T-helper 1 cell treated with Interleukin-12 subunit alpha and Interleukin-12 subunit beta and Interleukin-4 antibody, amounts not matched to agents 30 μg/mL and 1 μg/mL, for 36 hours (primary cell): ENCODE measurements at regions not wholly inside any gene's neighbourhood (a gene's known extent, or its start where the extent isn't known, plus 50 kb on each side); places are given as distances from the start of the nearest gene placed in this dataset.
"Not testable (repeated sequence)": the region's sequence is repeated elsewhere in the genome, so short reads cannot be mapped to it uniquely, and the experiment has no call there.

Experiments
- H3K27ac Mint-ChIP-seq: one replicate; pipeline ENCODE4 v1.8.0; 2021; ENCODE audit warnings: mild to moderate bottlenecking, mixed read lengths
- H3K27me3 Mint-ChIP-seq: one replicate; pipeline ENCODE4 v1.8.0; 2021; ENCODE audit warnings: low read depth, mixed read lengths
- H3K36me3 Mint-ChIP-seq: one replicate; pipeline ENCODE4 v1.8.0; 2021; ENCODE audit warnings: low read depth, mixed read lengths
- H3K4me1 Mint-ChIP-seq: one replicate; pipeline ENCODE4 v1.8.0; 2021; ENCODE audit warnings: low read depth, mixed read lengths
- H3K4me3 Mint-ChIP-seq: one replicate; pipeline ENCODE4 v1.8.0; 2021; ENCODE audit warnings: mild to moderate bottlenecking, moderate library complexity, mixed read lengths
- H3K9me3 Mint-ChIP-seq: one replicate; pipeline ENCODE4 v1.8.0; 2021; ENCODE audit warnings: mixed read lengths

DNA sequence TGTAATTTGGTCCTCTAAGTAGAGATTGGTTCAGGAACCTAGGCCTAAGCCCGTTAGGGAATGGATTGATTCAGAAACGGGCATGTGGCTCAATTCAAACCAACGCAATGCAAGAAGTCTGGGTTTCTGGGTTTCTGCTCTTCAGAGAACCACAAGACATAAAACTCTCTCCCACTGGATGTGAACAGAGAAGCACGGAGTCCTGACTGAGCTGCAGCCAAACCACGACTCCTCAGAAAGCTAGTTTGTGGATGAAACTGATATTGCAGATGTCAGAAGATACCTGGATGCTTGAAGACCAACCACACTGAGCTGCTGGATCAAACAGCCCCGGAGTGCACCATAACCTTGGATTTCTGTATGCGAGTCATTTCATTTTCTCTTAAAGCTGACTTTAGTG, 50.0 kb downstream of the SOD2 start:
- Mint-ChIP-seq H3K9me3 (no peaks in the 10 kb centered on the region), H3K27me3 (peaks cover 4% of the 10 kb centered on the region), H3K27ac (no peak overlapping the region), H3K36me3 (no peaks in the 10 kb centered on the region), H3K4me1 (peaks cover 6% of the 10 kb centered on the region), H3K4me3 (no peak overlapping the region)

DNA sequence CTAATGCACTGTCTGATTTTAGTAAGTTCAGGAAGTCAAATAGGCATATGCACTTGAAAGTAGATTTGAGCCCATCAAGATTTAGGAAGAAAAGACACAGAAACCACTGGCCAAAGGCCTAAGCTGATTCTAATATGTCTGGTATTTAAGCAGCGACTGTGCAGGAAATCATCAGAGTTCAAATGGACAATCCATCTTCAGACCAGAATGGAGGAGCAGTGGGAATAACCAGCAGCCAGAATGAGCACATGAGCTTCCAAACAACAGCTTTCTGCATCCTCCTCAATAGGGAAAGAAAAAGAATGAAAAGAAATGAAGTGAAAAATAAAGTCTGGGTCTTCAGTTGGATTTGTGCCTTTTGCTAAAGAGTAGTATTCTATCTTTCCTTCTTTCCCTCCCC, 50.6 kb downstream of the SOD2 start:
- no peak overlapping the region for H3K4me3 Mint-ChIP-seq
- H3K4me1 Mint-ChIP-seq, result peaks cover 6% of the 10 kb centered on the region
- H3K27me3 Mint-ChIP-seq, result peaks cover 4% of the 10 kb centered on the region
- H3K27ac Mint-ChIP-seq, result no peak overlapping the region
- no peaks in the 10 kb centered on the region for H3K9me3 Mint-ChIP-seq
- H3K36me3 Mint-ChIP-seq, result no peaks in the 10 kb centered on the region

DNA sequence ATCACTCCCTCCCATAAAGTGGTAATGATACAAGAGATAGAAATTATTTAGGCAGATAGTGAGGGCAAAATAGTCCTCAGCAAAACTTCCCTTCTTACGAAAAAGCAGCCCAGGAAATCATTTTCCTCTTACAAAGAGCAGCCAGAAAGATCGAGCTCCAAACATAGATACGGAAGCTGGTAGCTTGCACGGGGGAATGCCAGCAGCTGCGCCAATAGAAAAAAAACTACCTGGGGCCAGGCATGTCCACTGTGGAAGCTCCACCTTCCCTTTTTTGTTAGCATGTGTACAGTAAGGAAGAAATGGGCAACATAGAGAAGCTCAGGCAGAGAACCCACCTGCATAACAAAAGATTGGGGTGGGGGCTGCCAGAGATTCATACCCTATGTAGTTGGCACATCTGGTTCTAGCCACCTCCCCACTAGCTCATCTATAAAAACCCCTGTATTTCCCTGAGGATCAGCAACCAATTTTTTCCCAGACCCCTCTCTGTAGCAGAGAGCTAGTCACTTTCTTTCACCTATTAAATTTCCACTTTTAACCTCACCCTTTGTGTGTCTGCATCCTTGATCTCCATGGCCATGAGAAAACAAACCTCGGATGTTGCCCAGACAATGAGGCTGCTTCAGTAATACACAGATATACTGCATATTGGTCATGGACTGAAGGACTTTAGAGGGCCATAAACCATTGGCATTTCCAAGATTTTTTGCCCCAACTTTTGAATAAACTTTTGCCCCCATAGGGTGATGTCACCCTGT, 52.1 kb downstream of the SOD2 start:
- Mint-ChIP-seq H3K36me3 (no peaks in the 10 kb centered on the region), H3K4me3 (no peak overlapping the region), H3K4me1 (peaks cover 2% of the 10 kb centered on the region), H3K27me3 (peaks cover 4% of the 10 kb centered on the region), H3K27ac (no peak overlapping the region), H3K9me3 (no peaks in the 10 kb centered on the region)

DNA sequence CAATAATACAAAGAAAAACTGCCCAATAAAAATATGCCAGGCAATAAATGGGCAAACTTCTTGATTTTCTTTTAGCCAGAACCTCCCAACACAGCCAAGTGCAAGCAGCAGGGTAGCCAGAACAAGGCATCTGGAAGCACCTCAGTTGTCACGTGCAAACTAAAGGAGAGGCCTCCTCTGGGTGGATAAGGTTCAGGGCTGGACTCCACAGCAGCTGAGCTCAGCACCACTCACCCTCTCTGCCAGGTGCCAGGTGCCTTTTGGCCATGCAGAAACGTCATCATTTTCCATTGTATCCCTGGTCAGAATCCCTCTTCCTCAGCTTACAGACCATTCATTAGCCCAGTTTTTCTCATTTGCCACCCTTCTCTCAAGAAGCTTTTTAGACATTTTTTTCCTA, 52.7 kb downstream of the SOD2 start:
- H3K36me3 Mint-ChIP-seq, result no peaks in the 10 kb centered on the region
- H3K27ac Mint-ChIP-seq, result no peak overlapping the region
- H3K4me3 Mint-ChIP-seq, result no peak overlapping the region
- no peaks in the 10 kb centered on the region for H3K4me1 Mint-ChIP-seq
- H3K9me3 Mint-ChIP-seq, result no peaks in the 10 kb centered on the region
- peaks cover 4% of the 10 kb centered on the region for H3K27me3 Mint-ChIP-seq

DNA sequence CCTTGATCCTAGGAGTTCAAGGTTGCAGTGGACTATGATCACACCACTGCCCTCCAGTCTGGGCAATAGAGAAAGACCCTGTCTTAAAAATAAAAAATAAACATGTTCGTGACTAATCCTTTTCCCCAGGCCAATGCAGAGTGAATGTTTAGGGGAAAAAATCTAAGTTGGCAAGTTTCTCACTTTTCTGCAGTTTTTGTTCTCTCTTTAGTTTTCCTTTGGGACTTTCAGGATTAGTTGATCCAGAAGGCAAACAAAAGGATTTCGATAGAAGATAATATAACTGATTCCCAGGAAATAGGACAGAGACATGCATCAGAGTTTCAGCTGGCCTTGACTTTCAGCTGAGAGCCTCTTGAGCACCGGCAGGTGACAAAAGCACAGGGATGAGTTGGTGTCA, 53.3 kb downstream of the SOD2 start:
- Mint-ChIP-seq H3K36me3 (no peaks in the 10 kb centered on the region), H3K4me3 (no peak overlapping the region), H3K27ac (no peak overlapping the region), H3K9me3 (no peaks in the 10 kb centered on the region), H3K4me1 (no peaks in the 10 kb centered on the region), H3K27me3 (peaks cover 4% of the 10 kb centered on the region)

DNA sequence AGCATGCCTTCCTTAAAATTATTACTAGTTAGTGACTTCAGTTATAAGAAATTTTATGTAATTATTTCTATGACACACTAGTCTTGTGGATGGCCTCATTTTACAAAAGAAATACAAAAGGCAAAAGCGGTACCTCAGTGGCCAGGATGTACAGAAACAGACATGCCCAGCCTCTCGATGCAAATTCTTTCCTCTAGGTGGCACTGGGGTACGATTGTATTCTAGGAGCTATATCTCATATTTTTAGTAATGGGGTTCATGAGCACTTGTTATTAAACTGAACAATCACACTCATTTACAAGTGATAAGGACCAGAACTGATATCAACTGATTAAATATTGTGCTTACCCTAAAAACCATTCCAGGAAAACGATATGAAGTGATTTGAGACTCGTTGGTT, 59.8 kb downstream of the SOD2 start:
- no peaks in the 10 kb centered on the region for H3K4me1 Mint-ChIP-seq
- no peaks in the 10 kb centered on the region for H3K9me3 Mint-ChIP-seq
- H3K4me3 Mint-ChIP-seq, result no peak overlapping the region
- no peak overlapping the region for H3K27ac Mint-ChIP-seq
- H3K27me3 Mint-ChIP-seq, result no peaks in the 10 kb centered on the region
- H3K36me3 Mint-ChIP-seq, result no peaks in the 10 kb centered on the region

DNA sequence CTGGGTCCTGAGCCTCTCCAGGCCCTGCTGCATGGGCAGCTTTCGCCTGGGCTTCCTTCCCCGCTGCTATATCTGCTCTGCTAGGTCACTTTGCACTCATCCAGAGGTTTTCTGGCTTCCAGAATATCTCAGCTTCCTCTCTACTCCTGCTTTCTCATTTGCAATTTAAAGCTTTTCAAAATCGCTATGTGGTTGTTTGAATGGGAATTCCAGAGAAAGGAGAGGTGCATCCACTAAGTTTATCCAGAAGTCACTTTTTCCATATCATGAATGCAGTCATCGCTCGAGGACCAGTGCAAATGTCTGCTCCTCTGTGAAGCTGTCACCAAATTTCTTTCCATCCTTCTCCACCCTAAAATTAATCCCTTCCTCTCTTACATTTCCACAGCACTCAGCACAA, 61.2 kb downstream of the SOD2 start:
- H3K27ac Mint-ChIP-seq, result no peak overlapping the region
- no peaks in the 10 kb centered on the region for H3K9me3 Mint-ChIP-seq
- no peaks in the 10 kb centered on the region for H3K27me3 Mint-ChIP-seq
- no peaks in the 10 kb centered on the region for H3K4me1 Mint-ChIP-seq
- H3K4me3 Mint-ChIP-seq, result no peak overlapping the region
- H3K36me3 Mint-ChIP-seq, result no peaks in the 10 kb centered on the region

DNA sequence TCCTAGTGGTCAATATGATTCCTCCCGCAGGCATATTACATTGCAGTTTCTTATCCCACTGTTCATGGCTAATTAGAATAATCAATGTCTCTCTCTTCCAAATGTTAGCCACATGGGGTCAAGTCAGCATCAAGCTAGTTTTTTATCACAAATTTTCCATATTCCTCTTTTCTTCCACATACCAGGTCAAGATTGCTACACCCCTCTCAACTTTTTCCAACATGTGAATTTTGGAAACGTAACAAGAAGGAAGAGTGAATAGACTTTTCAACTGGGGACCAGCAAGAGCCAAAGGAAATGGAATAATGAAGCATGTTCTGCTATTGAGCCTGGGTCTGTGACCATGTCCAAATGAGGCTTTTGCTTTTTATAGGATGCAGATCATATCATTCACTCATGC, 65.1 kb downstream of the SOD2 start:
- no peaks in the 10 kb centered on the region for H3K9me3 Mint-ChIP-seq
- peaks cover 3% of the 10 kb centered on the region for H3K27me3 Mint-ChIP-seq
- H3K4me3 Mint-ChIP-seq, result no peak overlapping the region
- H3K4me1 Mint-ChIP-seq, result no peaks in the 10 kb centered on the region
- H3K27ac Mint-ChIP-seq, result no peak overlapping the region
- H3K36me3 Mint-ChIP-seq, result no peaks in the 10 kb centered on the region

DNA sequence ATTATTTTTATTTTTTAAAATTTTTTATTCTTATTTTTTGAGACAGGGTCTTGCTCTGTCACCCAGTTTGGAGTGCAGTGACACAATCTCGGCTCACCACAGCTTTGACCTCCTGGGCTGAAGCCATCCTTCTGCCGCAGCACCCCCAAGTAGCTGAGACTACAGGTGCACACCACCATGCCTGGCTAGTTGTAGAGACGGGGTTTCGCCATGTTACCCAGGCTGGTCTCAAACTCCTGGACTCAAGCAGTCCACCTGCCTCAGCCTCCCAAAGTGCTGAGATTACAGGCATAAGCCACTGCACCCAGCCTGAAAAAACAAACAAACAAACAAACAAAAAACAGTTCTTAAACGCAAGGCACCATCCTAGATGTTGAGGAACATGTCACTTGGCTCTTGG, 66.5 kb downstream of the SOD2 start:
- H3K4me3 Mint-ChIP-seq, H3K9me3 Mint-ChIP-seq, H3K27ac Mint-ChIP-seq, H3K27me3 Mint-ChIP-seq, H3K4me1 Mint-ChIP-seq, H3K36me3 Mint-ChIP-seq: not testable (repeated sequence)

DNA sequence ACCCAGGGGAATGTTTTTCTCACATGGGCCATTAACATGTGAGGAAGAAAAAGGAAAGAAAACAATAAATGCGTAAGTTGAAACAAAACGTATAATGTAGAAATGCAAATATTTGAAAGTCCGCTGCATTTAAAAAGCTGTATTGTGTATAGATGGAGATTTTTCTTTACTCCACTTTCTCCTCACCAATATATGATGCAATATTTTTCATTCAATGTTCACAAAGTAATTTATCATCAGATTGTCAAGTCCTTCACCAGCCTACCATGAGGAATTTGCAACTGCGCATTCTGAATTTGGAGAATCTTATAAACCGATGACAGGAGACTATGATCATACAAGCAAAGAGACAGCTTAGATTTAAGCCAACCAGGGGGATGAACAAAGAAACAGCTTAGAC, 69.9 kb downstream of the SOD2 start:
- Mint-ChIP-seq H3K4me3 (no peak overlapping the region), H3K27me3 (peaks cover 12% of the 10 kb centered on the region), H3K9me3 (no peaks in the 10 kb centered on the region), H3K4me1 (no peaks in the 10 kb centered on the region), H3K36me3 (no peaks in the 10 kb centered on the region), H3K27ac (no peak overlapping the region)

DNA sequence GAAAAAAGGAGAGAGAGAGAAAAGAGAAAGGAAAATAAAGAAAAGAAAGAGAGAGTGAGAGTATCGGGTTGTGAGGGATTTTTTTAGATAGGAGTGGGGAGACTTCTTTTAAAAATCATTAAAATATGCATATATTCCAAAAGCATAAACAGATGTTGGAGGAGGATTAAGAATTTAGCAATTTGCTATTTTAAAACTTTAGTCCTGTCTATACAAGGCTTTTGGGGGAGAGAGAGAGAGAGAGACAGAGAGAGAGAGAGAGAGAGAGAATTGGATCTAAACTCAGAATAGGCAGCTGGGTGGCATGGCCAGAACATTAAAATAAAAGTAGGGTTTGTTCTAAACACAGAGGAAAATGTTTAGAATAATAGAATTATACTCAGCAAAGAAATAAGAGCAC, 72.1 kb downstream of the SOD2 start:
- H3K4me3 Mint-ChIP-seq, result no peak overlapping the region
- no peak overlapping the region for H3K27ac Mint-ChIP-seq
- H3K4me1 Mint-ChIP-seq, result no peaks in the 10 kb centered on the region
- peaks cover 19% of the 10 kb centered on the region for H3K9me3 Mint-ChIP-seq
- no peaks in the 10 kb centered on the region for H3K36me3 Mint-ChIP-seq
- H3K27me3 Mint-ChIP-seq, result peaks cover 12% of the 10 kb centered on the region

DNA sequence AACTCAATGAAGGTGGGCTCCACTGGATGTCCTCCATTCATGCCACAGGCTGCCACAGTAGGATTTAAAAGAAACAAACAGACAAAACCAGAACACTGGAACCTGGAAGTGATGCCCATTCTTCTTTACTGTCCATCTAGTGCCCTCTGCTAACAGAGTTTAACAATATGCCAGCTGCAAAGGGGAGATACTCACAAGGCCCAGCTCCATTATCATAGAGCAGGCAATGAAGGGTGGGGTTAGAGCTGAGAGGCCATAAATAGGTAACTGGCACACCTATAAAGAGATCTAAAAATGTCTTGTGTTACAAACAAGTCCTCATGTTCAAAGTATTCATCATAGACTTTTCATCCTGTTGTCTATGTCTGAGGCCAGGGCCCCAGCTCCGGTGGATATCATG, 75.6 kb downstream of the SOD2 start:
- Mint-ChIP-seq H3K27ac (no peak overlapping the region), H3K27me3 (peaks cover 9% of the 10 kb centered on the region), H3K4me3 (no peak overlapping the region), H3K9me3 (peaks cover 29% of the 10 kb centered on the region), H3K4me1 (no peaks in the 10 kb centered on the region), H3K36me3 (no peaks in the 10 kb centered on the region)

DNA sequence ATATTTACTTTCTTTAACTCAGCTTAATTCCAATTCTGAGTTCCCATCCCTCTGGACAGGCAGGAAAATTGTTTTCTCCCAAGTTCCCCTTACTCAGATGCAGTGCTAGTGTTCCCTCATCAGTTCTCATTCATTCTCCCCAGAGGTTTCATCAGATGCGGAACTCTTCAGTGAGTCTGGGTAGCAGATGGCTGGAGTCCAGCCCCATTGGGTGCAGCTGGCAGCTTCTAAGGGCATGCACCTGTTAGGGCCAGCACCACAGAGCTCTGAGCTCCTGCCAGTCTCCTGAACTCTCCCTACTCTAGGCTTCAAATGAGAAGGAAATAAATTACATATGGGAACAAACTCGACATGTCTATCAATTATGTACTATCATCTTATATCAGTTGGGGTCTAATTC, 76.6 kb downstream of the SOD2 start:
- no peak overlapping the region for H3K4me3 Mint-ChIP-seq
- no peaks in the 10 kb centered on the region for H3K36me3 Mint-ChIP-seq
- no peak overlapping the region for H3K27ac Mint-ChIP-seq
- peaks cover 9% of the 10 kb centered on the region for H3K27me3 Mint-ChIP-seq
- H3K4me1 Mint-ChIP-seq, result no peaks in the 10 kb centered on the region
- H3K9me3 Mint-ChIP-seq, result peaks cover 29% of the 10 kb centered on the region

DNA sequence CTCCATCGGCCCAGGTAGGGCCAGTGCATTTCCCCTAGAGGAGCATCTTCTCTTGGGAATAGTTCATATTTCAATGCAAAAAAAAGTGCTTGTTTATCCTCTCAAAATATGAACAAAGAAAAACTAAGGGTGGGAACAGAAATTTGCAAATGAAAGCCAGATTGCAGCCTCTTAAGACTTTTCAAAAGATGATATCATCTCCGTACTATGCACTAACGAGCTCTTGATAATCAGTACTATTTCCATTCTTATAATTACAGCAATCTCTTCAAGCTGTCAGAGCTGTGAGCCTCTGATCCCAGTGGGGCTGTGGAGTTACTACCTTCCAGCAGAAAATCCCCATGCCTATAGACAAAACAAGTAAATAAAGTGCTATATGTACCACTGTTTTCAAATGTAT, 77.1 kb downstream of the SOD2 start:
- Mint-ChIP-seq H3K36me3 (no peaks in the 10 kb centered on the region), H3K4me3 (no peak overlapping the region), H3K9me3 (peaks cover 29% of the 10 kb centered on the region), H3K4me1 (no peaks in the 10 kb centered on the region), H3K27me3 (peaks cover 6% of the 10 kb centered on the region), H3K27ac (no peak overlapping the region)

DNA sequence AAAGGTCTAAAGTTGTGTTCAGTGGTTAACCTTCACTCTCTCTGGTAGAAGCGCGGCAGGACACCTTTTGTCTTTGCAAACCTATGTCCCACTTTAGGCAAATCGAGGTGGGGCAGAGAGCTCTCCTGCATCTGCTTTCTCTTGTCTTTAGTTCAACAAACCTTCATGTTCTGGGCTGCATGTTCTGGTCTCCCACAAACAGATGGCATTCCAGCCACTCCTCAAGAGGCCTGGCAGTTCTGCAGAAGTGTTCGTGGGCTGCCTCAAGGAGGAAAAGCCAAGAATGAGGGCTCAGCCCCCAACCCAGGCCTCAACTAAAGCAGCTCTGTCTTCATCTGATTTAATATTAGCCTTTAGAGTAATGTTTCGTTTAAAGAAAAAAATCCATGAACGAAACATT, 82.2 kb downstream of the SOD2 start:
- no peaks in the 10 kb centered on the region for H3K27me3 Mint-ChIP-seq

DNA sequence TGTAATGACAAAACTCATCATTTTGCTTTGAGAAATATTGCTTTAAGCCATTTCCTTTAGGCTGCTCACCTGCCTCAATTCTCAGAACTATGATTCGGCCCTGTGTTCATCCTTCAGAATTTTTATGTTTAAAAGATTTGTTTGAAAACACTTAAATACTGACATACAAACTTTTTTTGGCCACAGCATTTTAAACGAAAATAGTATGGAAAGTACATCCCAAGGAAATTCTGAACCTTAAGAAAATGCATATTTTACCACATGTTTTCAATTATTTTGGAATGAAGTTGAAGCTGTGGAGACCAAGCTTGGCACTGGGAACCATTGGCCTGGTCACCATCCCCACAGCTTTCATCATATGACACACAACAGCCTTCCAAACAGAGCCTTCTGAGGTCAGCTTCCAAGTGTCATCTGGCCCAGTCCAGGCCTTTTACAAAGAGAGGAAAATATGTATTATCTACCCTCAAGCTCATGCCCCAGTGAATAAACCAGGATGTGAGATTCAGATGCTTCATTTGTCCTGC, 83.3 kb downstream of the SOD2 start:
- H3K27ac Mint-ChIP-seq, result no peak overlapping the region
- H3K4me3 Mint-ChIP-seq, result no peak overlapping the region
- H3K9me3 Mint-ChIP-seq, result peaks cover 3% of the 10 kb centered on the region
- H3K27me3 Mint-ChIP-seq, result no peaks in the 10 kb centered on the region
- H3K4me1 Mint-ChIP-seq, result no peaks in the 10 kb centered on the region
- no peaks in the 10 kb centered on the region for H3K36me3 Mint-ChIP-seq

More for the DNA sequence above, 82.2 kb downstream of the SOD2 start:
- no peaks in the 10 kb centered on the region for H3K4me1 Mint-ChIP-seq
- H3K27ac Mint-ChIP-seq, result no peak overlapping the region
- peaks cover 9% of the 10 kb centered on the region for H3K9me3 Mint-ChIP-seq
- H3K4me3 Mint-ChIP-seq, result no peak overlapping the region
- H3K36me3 Mint-ChIP-seq, result no peaks in the 10 kb centered on the region
